Fibroblast of pulmonary artery (primary cell): ENCODE measurements at regions not wholly inside any gene's neighbourhood (a gene's known extent, or its start where the extent isn't known, plus 50 kb on each side); places are given as distances from the start of the nearest gene placed in this dataset.

Experiments used
- DNase-seq: peaks from one replicate; pipeline ENCODE4 v3.0.0-alpha.2; 2010; ENCODE audit warnings: low read depth
- H3K4me3 ChIP-seq: replicated peaks from 2 replicates; pipeline ENCODE4 v1.5.1; 2011; ENCODE audit warnings: low read depth, mild to moderate bottlenecking, control low read depth, low read length, moderate library complexity
- TF ChIP-seq, protein P1 (sequence below): IDR thresholded peaks from 2 replicates; pipeline ENCODE4 v1.5.1; 2011; ENCODE audit warnings: mild to moderate bottlenecking, control low read depth, low read length, inconsistent platforms; ENCODE audit errors: missing control alignments

DNA sequence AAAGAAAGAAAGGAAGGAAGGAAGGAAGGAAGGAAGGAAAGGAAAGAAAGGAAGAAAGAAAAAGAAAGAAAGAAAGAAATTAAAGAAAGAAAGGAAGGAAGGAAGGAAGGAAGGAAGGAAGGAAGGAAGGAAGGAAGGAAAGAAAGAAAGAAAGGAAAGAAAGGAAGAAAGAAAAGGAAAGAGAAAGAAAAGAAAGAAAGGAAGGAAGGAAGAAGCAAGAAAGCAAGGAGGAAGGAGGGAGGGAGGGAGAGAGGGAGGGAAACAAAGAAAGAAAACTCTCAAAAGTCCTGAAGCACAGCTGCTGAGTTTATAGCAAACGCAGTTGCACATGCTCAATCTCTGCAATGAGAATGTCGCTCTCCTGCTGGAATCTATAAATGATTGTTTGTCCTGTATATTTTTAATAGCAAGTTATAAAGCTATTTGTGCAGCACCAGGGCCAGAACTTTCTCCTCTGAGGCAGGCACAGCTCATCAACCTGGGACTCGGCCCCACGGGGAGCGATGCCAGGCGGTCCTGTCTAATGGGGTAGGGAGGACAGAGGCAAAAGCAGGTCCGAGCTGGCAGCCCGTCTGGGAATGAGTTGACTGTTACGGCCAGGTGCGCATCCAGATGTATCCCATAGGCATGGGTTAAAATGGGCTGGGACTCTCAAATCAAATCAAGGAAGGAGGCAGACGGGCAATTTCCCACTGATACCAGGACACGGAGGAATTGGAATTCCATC lies 118.0 kb upstream of the PFKP start:
- no peak for DNase-seq
- TF ChIP-seq, protein P1, sequence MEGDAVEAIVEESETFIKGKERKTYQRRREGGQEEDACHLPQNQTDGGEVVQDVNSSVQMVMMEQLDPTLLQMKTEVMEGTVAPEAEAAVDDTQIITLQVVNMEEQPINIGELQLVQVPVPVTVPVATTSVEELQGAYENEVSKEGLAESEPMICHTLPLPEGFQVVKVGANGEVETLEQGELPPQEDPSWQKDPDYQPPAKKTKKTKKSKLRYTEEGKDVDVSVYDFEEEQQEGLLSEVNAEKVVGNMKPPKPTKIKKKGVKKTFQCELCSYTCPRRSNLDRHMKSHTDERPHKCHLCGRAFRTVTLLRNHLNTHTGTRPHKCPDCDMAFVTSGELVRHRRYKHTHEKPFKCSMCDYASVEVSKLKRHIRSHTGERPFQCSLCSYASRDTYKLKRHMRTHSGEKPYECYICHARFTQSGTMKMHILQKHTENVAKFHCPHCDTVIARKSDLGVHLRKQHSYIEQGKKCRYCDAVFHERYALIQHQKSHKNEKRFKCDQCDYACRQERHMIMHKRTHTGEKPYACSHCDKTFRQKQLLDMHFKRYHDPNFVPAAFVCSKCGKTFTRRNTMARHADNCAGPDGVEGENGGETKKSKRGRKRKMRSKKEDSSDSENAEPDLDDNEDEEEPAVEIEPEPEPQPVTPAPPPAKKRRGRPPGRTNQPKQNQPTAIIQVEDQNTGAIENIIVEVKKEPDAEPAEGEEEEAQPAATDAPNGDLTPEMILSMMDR: no peak
- H3K4me3 ChIP-seq: no peak overlapping the region

DNA sequence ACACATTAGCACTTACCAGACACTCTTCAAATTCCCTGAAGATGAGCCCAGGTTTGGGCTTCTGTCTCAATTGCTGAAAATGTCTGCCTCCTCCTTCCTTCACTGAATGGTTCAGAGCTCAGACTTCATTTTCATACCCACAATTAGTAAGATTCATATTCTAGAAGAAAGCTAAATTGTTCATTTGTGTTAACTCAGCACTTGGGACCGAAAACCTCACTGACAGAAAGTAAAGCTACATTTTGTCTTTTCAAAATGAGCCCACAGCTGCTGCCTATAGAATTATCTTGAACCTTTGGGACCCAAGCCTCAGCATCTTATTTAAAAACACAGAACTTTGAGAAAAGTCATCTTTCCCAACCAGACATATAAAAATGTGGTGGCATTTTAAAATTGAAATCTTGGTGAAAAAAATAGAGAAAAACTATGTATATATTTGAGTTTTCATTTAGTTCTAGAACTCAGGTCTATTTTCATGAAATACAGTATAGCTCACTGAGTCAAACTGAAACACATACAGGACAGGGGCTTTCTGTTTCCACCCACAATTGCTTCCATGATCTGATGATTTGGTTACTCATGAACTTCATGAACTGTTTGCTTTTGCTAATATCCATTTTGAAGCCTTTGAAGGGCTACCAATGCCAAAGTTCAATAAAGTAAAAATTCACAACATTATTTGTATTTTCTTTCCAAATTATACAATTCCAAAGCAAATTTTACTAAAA lies 119.1 kb upstream of the PFKP start:
- H3K4me3 ChIP-seq: no peak overlapping the region
- DNase-seq: no peak
- TF ChIP-seq, protein P1: no peak

DNA sequence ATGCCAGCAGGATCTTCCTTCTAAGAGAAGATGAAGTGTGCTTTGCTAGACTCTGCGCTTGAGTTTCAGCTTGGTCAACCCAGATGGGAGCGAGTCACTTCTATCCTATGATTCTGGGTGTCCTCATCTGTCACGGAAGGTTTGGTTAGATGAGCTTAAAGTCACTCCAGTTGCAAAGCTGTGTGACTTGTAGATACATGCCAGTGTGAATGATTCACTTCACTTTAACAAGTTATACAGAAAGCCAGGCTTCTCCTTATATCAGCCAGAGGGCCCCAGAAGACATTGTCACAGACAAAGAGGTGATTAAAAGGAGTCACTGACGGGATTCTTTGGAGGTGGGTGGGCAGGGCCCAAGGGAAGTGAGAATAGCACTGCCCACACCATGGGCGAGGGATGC lies 122.6 kb upstream of the PFKP start:
- TF ChIP-seq, protein P1: no peak
- no peak for DNase-seq
- no peak overlapping the region for H3K4me3 ChIP-seq

DNA sequence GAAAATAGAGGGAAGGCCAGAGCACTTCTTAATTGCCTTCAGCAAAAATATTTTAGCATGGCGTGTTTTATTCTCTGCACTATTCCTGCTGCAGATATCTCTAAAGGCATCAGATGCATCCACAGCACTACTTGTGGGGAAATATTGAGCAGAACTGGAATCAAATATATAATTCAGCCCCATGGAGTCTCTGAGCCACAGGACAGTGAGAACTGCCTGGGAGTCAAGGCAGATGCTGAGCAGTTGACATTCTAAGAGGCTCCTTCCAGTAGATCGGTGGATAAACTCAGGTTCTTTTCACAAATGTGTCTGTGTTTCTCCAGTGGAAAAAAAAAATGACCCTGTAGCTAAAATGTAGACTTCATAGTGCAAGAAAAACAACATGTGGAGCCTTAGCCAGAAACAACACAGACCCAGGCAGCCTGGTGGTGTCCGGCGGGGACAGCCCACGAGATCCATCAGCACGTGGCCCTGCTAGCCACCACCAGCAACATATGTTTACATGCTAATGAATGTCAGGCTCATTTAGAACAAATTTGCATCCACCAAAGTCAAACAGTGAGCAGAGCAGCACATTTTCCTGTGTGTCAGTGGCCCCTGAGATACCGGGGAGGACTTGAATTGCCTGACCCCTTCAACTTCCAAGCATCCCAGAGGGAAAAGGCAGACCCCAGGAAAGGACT lies 123.3 kb upstream of the PFKP start:
- no peak for DNase-seq
- H3K4me3 ChIP-seq: no peak overlapping the region
- TF ChIP-seq, protein P1: no peak

DNA sequence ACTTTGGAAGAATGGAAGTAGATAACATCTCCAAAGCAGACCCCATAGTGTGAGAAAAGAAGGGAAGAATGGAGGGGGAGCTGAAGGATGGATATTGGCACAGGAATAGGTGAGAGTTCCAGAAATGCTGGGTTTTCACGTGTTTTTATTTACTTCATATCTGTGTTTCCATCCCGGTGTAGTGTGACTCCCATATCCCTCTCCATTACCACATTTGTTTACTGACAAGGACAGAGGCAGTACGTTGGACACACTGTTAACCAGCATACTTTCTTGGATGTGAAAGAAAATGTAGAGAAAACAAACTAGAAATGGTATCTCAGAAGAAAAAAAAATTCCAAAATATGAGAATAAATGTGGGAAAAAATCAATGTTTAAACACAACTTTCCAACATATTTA lies 124.4 kb upstream of the PFKP start:
- no peak overlapping the region for H3K4me3 ChIP-seq
- TF ChIP-seq, protein P1: no peak
- DNase-seq: no peak

DNA sequence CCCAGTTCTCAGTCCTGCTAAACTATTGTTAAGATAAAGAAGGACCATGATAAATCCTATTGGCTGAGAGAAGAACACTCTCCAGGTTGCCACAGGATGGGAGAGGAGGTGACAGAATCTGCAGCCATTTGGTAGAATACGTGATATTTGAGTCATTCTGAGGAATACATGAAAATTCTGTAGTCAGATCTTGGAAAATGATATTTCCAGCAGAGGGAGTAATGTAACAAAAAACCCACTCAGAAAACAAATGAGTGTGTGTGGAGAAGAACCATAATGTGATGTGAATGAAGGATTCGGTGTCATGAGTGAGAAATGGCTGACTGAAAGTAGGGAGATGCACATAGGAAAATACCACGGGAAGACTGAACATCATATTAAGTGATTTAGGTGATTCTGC lies 128.5 kb upstream of the PFKP start:
- DNase-seq: peak; percentile 13
- TF ChIP-seq, protein P1: peak; percentile 15
- H3K4me3 ChIP-seq: no peak overlapping the region
